HCT116 (cell line): ENCODE measurements at regions not wholly inside any gene's neighbourhood (a gene's known extent, or its start where the extent isn't known, plus 50 kb on each side); places are given as distances from the start of the nearest gene placed in this dataset.

Experiments
- ATAC-seq: fragments of 200-7000 bp; cut with Tn5 transposase; 2 replicates; pipeline ENCODE4 v1.9.1; 2020; ENCODE audit warnings: mild to moderate bottlenecking, moderate library complexity
- BruUV-seq: library from RNA; stranded (reverse); fragments of 400-500 nt; replicated peaks from 2 replicates; lab custom pipeline; 2021; lab: Mats Ljungman, UMichigan
- CTCF ChIA-PET: fragments of 300-600 bp; sonication (Branson Sonifier 250); formaldehyde crosslinking; loops from one replicate; lab custom pipeline; 2021; ENCODE audit warnings: antibody characterized with exemption; lab: Charles Lee
- POLR2A ChIA-PET: fragments of 300-600, 350-600 bp; sonication (Branson Sonifier 250); formaldehyde crosslinking; loops from one replicate; lab custom pipeline; 2021; ENCODE audit warnings: antibody characterized with exemption; lab: Charles Lee
- RAD21 ChIA-PET, 2 experiments: fragments of 300-600 bp; sonication (Branson Sonifier 250); formaldehyde crosslinking; loops; one replicate each; lab custom pipeline; 2023; ENCODE audit warnings: low total read pairs in 2 of 2; ENCODE audit not compliant: uncharacterized antibody in 2 of 2, unreplicated experiment in 2 of 2, low non-redundant PET in 1 of 2; lab: Charles Lee
- DNase-seq: peaks from one replicate; pipeline ENCODE4 v3.0.0-alpha.2; 2010; ENCODE audit warnings: low read depth, low spot score
- H2AFZ ChIP-seq: fragments of 200-600 bp; shearing (Covaris generic), sonication (generic); 2 replicates; pipeline ENCODE4 v1.6.1; 2017; ENCODE audit warnings: low read depth, mixed run types, mixed read lengths, antibody characterized with exemption, low read length; ENCODE audit not compliant: poor library complexity, severe bottlenecking
- H3K27ac ChIP-seq: 2 replicates; pipeline ENCODE4 v1.5.1; 2012; ENCODE audit warnings: low read depth, low read length
- H3K27me3 ChIP-seq: fragments of 200-600 bp; sonication (generic); 2 replicates; pipeline ENCODE4 v1.6.1; 2016; ENCODE audit warnings: mixed run types, low read length, mixed read lengths; ENCODE audit not compliant: insufficient read depth
- H3K36me3 ChIP-seq, 2 experiments: fragments of 200-500 bp in 1 of 2; fragments of 200-600 bp in 1 of 2; sonication (Bioruptor generic) in 1 of 2; sonication (generic) in 1 of 2; 2 replicates each; pipeline versions ENCODE4 v1.5.1 to v1.6.1; 2014 to 2016; ENCODE audit warnings: low read length in 2 of 2, inconsistent platforms in 1 of 2, mixed read lengths in 1 of 2, mixed run types in 1 of 2; ENCODE audit not compliant: insufficient read depth in 2 of 2, control insufficient read depth in 1 of 2
- H3K4me1 ChIP-seq, 2 experiments: fragments of 200-600 bp in 1 of 2; sonication (generic) in 1 of 2; 2 replicates each; pipeline versions ENCODE4 v1.5.1 to v1.6.1; 2012 to 2017; ENCODE audit warnings: low read length in 2 of 2, inconsistent platforms in 1 of 2, mild to moderate bottlenecking in 1 of 2, mixed read lengths in 1 of 2, mixed run types in 1 of 2, moderate library complexity in 1 of 2; ENCODE audit not compliant: insufficient read depth in 2 of 2, control insufficient read depth in 1 of 2
- H3K4me2 ChIP-seq: fragments of 200-600 bp; sonication (generic); 2 replicates; pipeline ENCODE4 v1.6.1; 2017; ENCODE audit warnings: mixed run types, low read length, mixed read lengths
- H3K4me3 ChIP-seq, 2 experiments: fragments of 200-600 bp in 1 of 2; sonication (generic) in 1 of 2; replicated peaks in 1 of 2; 2 replicates each; pipeline ENCODE4 v1.5.1; 2011 to 2016; ENCODE audit warnings: low read length in 2 of 2, control low read depth in 1 of 2, low read depth in 1 of 2, mild to moderate bottlenecking in 1 of 2, mixed read lengths in 1 of 2, mixed run types in 1 of 2
- H3K79me2 ChIP-seq: fragments of 200-600 bp; sonication (generic); 2 replicates; pipeline ENCODE4 v1.6.1; 2017; ENCODE audit warnings: mild to moderate bottlenecking, mixed run types, low read length, moderate library complexity, mixed read lengths; ENCODE audit not compliant: insufficient read depth
- H3K9ac ChIP-seq: fragments of 200-600 bp; sonication (generic); 2 replicates; pipeline ENCODE4 v1.6.1; 2016; ENCODE audit warnings: low read length, mixed read lengths
- H3K9me2 ChIP-seq: fragments of 200-600 bp; sonication (generic), shearing (Covaris generic); 2 replicates; pipeline ENCODE4 v1.6.1; 2017; ENCODE audit warnings: mixed run types, mild to moderate bottlenecking, moderate library complexity; ENCODE audit not compliant: insufficient read depth
- H3K9me3 ChIP-seq, 2 experiments: fragments of 200-500 bp in 1 of 2; fragments of 200-600 bp in 1 of 2; sonication (Bioruptor generic) in 1 of 2; sonication (generic) in 1 of 2; 2 replicates each; pipeline ENCODE4 v1.6.1; 2014 to 2017; ENCODE audit warnings: low read length in 2 of 2, mixed read lengths in 2 of 2, inconsistent platforms in 1 of 2, low read depth in 1 of 2, mild to moderate bottlenecking in 1 of 2, mixed run types in 1 of 2, moderate library complexity in 1 of 2; ENCODE audit not compliant: control insufficient read depth in 1 of 2, insufficient read depth in 1 of 2
- H4K20me1 ChIP-seq: fragments of 200-600 bp; sonication (generic), shearing (Covaris generic); 2 replicates; pipeline ENCODE4 v1.6.1; 2017; ENCODE audit warnings: mixed run types, mild to moderate bottlenecking, moderate library complexity; ENCODE audit not compliant: insufficient read depth
- CBX3 ChIP-seq: IDR thresholded peaks from 2 replicates; pipeline ENCODE4 v1.6.1; 2012; ENCODE audit warnings: low read depth
- CEBPB ChIP-seq: IDR thresholded peaks from 2 replicates; pipeline ENCODE4 v1.6.1; 2012; ENCODE audit warnings: low read depth
- CTCF ChIP-seq, 3 experiments: fragments of 200-600 bp in 1 of 3; sonication (generic) in 1 of 3; IDR thresholded peaks in 2 of 3; conservative IDR thresholded peaks in 1 of 3; 2 replicates each; pipeline ENCODE4 v1.5.1; 2012 to 2017; ENCODE audit warnings: low read depth in 2 of 3, low read length in 2 of 3, antibody characterized with exemption in 1 of 3, borderline replicate concordance in 1 of 3, control low read depth in 1 of 3, mild to moderate bottlenecking in 1 of 3, mixed read lengths in 1 of 3, mixed run types in 1 of 3, moderate library complexity in 1 of 3; ENCODE audit not compliant: insufficient read depth in 1 of 3
- JUND ChIP-seq: IDR thresholded peaks from 2 replicates; pipeline ENCODE4 v1.6.1; 2012
- RAD21 ChIP-seq: IDR thresholded peaks from 2 replicates; pipeline ENCODE4 v1.6.1; 2012; ENCODE audit warnings: low read depth, mild to moderate bottlenecking
- SP1 ChIP-seq: IDR thresholded peaks from 2 replicates; pipeline ENCODE4 v1.6.1; 2012; ENCODE audit warnings: low read depth
- SRF ChIP-seq: IDR thresholded peaks from 2 replicates; pipeline ENCODE4 v1.6.1; 2012; ENCODE audit warnings: low read depth
- ZNF274 ChIP-seq: fragments of 200-500 bp; sonication (Bioruptor generic); IDR thresholded peaks from 2 replicates; pipeline ENCODE4 v1.6.1; 2014; ENCODE audit warnings: mild to moderate bottlenecking, low read depth, low read length, inconsistent platforms
- intact Hi-C: fragments of 100-400 bp; cut with micrococcal nuclease; formaldehyde crosslinking; loops from 2 replicates; pipeline ENCODE4 v1.10.0; 2022
- TF ChIP-seq, protein P1 (sequence below): IDR thresholded peaks from 2 replicates; pipeline ENCODE4 v1.6.1; 2011; ENCODE audit warnings: mild to moderate bottlenecking, low read length, moderate library complexity; ENCODE audit not compliant: insufficient replicate concordance; ENCODE audit errors: extremely low read depth
- TF ChIP-seq, protein P2 (sequence below): IDR thresholded peaks from 2 replicates; pipeline ENCODE4 v1.6.1; 2012

DNA sequence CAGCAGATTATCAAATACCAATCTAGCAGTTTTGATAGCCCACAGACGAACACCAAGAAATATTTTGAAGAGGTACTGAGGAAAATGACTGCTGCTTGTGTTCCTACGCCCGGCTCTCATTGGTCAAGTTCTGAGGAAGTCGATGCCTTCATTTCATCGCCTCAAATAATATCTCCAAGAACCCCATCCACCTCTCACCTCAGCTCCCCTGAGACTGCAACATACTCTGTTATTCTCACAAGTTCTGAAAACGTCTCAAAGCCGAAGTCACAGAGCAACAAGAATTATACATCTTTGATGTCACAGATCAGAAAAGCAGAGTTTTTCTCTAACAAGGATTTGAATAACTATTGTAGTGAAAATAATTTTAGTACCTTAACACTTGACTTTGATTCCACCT is 55.5 kb upstream of the BCAT1 start:
- Histone ChIP-seq H3K4me2 (no peak overlapping the region), H4K20me1 (no peaks in the 10 kb centered on the region), H3K27ac (no peak overlapping the region), H3K9me3 (no peaks in the 10 kb centered on the region), H3K27me3 (no peaks in the 10 kb centered on the region), H2AFZ (no peak overlapping the region), H3K9ac (no peak overlapping the region), H3K79me2 (no peaks in the 10 kb centered on the region)
- no peak for DNase-seq
- RAD21 ChIA-PET = no interaction called here
- BruUV-seq = no TSS peak
- intact Hi-C loops = no loop called here
- TF ChIP-seq CTCF (IDR thresholded peaks at IDR 0.05 in 2 of 3, conservative IDR thresholded peaks at IDR 0.05 in 1 of 3; ENCODE audit: borderline replicate concordance in 1 of 3, insufficient read depth in 1 of 3, low read depth in 2 of 3, low read length in 2 of 3) (no peak), SRF (no peak), RAD21 (no peak), ZNF274 (no peak), CEBPB (no peak), CBX3 (no peak), SP1 (no peak), JUND (no peak)
- TF ChIP-seq, protein P1, sequence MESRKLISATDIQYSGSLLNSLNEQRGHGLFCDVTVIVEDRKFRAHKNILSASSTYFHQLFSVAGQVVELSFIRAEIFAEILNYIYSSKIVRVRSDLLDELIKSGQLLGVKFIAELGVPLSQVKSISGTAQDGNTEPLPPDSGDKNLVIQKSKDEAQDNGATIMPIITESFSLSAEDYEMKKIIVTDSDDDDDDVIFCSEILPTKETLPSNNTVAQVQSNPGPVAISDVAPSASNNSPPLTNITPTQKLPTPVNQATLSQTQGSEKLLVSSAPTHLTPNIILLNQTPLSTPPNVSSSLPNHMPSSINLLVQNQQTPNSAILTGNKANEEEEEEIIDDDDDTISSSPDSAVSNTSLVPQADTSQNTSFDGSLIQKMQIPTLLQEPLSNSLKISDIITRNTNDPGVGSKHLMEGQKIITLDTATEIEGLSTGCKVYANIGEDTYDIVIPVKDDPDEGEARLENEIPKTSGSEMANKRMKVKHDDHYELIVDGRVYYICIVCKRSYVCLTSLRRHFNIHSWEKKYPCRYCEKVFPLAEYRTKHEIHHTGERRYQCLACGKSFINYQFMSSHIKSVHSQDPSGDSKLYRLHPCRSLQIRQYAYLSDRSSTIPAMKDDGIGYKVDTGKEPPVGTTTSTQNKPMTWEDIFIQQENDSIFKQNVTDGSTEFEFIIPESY = no peak
- TF ChIP-seq, protein P2, sequence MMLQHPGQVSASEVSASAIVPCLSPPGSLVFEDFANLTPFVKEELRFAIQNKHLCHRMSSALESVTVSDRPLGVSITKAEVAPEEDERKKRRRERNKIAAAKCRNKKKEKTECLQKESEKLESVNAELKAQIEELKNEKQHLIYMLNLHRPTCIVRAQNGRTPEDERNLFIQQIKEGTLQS = no peak
- TF ChIP-seq, all 23 proteins: peak for 0
- Histone ChIP-seq H3K4me1 (no peaks in the 10 kb centered on the region), H3K9me2 (no peaks in the 10 kb centered on the region), H3K4me3 (no peak overlapping the region), H3K36me3 (no peaks in the 10 kb centered on the region)
- ChIA-PET POLR2A (no interaction called here), CTCF (no interaction called here)
- ATAC-seq = no peak
